HG03565 (cell line): ENCODE measurements at regions not wholly inside any gene's neighbourhood (a gene's known extent, or its start where the extent isn't known, plus 50 kb on each side); places are given as distances from the start of the nearest gene placed in this dataset.

ENCODE experiments used
- ATAC-seq: cut with Tn5 transposase; IDR thresholded peaks from one replicate; pipeline ENCODE4 v1.9.1; 2021; ENCODE audit warnings: mild to moderate bottlenecking, moderate library complexity; ENCODE audit not compliant: unreplicated experiment

GRCh38 chr1:90782046-90782445 is 64.9 kb upstream of the BARHL2 start:
- no peak for ATAC-seq

- ATAC-seq: no peak
Observed at GRCh38 chr1:90781534-90781933, 64.4 kb upstream of the BARHL2 start.

GRCh38 chr1:90780981-90781380 is 63.9 kb upstream of the BARHL2 start:
- no peak for ATAC-seq

GRCh38 chr1:90779573-90779972 is 62.5 kb upstream of the BARHL2 start:
- no peak for ATAC-seq

DNA sequence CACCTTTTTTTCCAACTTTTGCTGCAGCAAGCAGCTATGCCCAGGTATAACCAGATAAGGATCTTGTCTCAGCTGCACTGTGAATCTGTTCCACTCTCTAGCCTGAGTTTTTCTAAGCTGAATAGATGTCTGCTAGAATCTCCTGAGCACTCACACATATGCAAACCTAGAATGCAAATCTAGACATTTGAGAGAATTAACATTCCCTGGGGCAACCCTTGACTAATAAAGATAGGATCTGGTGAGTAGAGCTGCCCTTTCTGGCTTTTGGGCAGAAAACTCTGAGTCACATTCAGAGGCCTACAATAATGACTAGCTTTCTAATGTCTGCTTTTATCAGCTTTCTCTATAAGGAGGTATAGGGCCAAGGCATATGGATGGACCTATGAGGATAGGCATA is 61.4 kb upstream of the BARHL2 start:
- ATAC-seq: no peak

DNA sequence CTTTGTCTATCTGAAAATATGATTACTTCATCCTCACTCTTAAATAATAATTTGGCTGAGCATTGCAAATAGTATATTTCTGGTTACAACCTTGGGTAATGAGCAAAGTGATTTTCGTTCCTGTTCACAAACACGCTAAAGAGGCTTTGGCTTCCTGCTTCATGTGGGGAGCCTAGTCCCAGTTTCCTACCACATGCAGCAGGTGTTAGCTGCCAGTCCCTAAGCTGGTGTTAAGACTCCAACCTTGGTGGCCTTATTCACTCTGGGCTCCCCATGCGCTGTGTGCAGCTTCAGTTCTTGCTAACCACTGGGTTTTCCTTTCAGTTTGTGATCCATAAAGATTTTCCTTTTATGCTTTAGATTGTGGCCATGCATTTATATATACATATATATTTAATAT is 56.7 kb upstream of the BARHL2 start:
- ATAC-seq: no peak

- no peak for ATAC-seq
Observed at GRCh38 chr1:90768826-90769225, 51.7 kb upstream of the BARHL2 start.

GRCh38 chr1:90768098-90768497 is 51.0 kb upstream of the BARHL2 start:
- no peak for ATAC-seq
